BLaER1 (cell line): ENCODE measurements at regions not wholly inside any gene's neighbourhood (a gene's known extent, or its start where the extent isn't known, plus 50 kb on each side); places are given as distances from the start of the nearest gene placed in this dataset.
A peak's percentile ranks its signal among the peaks of the same experiment; 100 is the strongest.

Experiments used
- H3K27ac ChIP-seq: shearing (Covaris generic); formaldehyde crosslinking; 2 replicates; pipeline ENCODE4 v1.8.1; 2022
- H3K27me3 ChIP-seq: shearing (Covaris generic); formaldehyde crosslinking; 2 replicates; pipeline ENCODE4 v1.8.1; 2022
- H3K36me3 ChIP-seq: shearing (Covaris generic); formaldehyde crosslinking; 2 replicates; pipeline ENCODE4 v1.8.1; 2022
- H3K4me1 ChIP-seq: shearing (Covaris generic); formaldehyde crosslinking; 2 replicates; pipeline ENCODE4 v1.8.1; 2022
- H3K4me2 ChIP-seq: shearing (Covaris generic); formaldehyde crosslinking; 2 replicates; pipeline ENCODE4 v1.8.1; 2022
- H3K4me3 ChIP-seq: shearing (Covaris generic); formaldehyde crosslinking; 2 replicates; pipeline ENCODE4 v1.8.1; 2022
- H3K9ac ChIP-seq: shearing (Covaris generic); formaldehyde crosslinking; 2 replicates; pipeline ENCODE4 v1.8.1; 2022
- H3K9me3 ChIP-seq: shearing (Covaris generic); formaldehyde crosslinking; 2 replicates; pipeline ENCODE4 v1.8.1; 2022
- H4K20me1 ChIP-seq: shearing (Covaris generic); formaldehyde crosslinking; 2 replicates; pipeline ENCODE4 v1.8.1; 2022
- Cebpa-rat ChIP-seq: shearing (Covaris generic); IDR thresholded peaks from 2 replicates; pipeline ENCODE4 v1.8.1; 2022

- Histone ChIP-seq H3K4me2 (peak overlapping the region; percentile 75), H3K36me3 (no peaks in the 10 kb centered on the region), H3K9ac (no peak overlapping the region), H3K27ac (peak overlapping the region; percentile 54), H4K20me1 (no peaks in the 10 kb centered on the region), H3K9me3 (peaks cover 28% of the 10 kb centered on the region), H3K27me3 (no peaks in the 10 kb centered on the region), H3K4me1 (peaks cover 25% of the 10 kb centered on the region), H3K4me3 (no peak overlapping the region)
- no peak for TF ChIP-seq Cebpa-rat
These were observed 466.7 kb downstream of the TYW1 start for GRCh38 chr7:67463316-67463715.

GRCh38 chr7:67463983-67464382 is 467.4 kb downstream of the TYW1 start:
- H3K4me3 ChIP-seq: no peak overlapping the region
- H3K27me3 ChIP-seq: no peaks in the 10 kb centered on the region
- peaks cover 32% of the 10 kb centered on the region for H3K9me3 ChIP-seq
- H4K20me1 ChIP-seq: no peaks in the 10 kb centered on the region
- H3K4me2 ChIP-seq: peak overlapping the region; percentile 75
- no peaks in the 10 kb centered on the region for H3K36me3 ChIP-seq
- peak overlapping the region; percentile 54; the same call in 1 of the 2 replicates for H3K27ac ChIP-seq
- H3K4me1 ChIP-seq: peaks cover 25% of the 10 kb centered on the region
- no peak for TF ChIP-seq Cebpa-rat
- H3K9ac ChIP-seq: no peak overlapping the region

GRCh38 chr7:67466109-67466508 is 469.5 kb downstream of the TYW1 start:
- Histone ChIP-seq H4K20me1 (no peaks in the 10 kb centered on the region), H3K9me3 (peaks cover 32% of the 10 kb centered on the region), H3K4me2 (no peak overlapping the region), H3K27me3 (no peaks in the 10 kb centered on the region), H3K4me1 (peaks cover 25% of the 10 kb centered on the region), H3K4me3 (no peak overlapping the region), H3K9ac (no peak overlapping the region), H3K36me3 (no peaks in the 10 kb centered on the region), H3K27ac (no peak overlapping the region)
- TF ChIP-seq Cebpa-rat: no peak

- H4K20me1 ChIP-seq: no peaks in the 10 kb centered on the region
- no peaks in the 10 kb centered on the region for H3K36me3 ChIP-seq
- H3K4me1 ChIP-seq: no peaks in the 10 kb centered on the region
- TF ChIP-seq Cebpa-rat: no peak
- no peak overlapping the region for H3K9ac ChIP-seq
- H3K4me3 ChIP-seq: no peak overlapping the region
- no peak overlapping the region for H3K4me2 ChIP-seq
- H3K27me3 ChIP-seq: no peaks in the 10 kb centered on the region
- H3K27ac ChIP-seq: no peak overlapping the region
- H3K9me3 ChIP-seq: peaks cover 24% of the 10 kb centered on the region
These were observed 473.7 kb downstream of the TYW1 start for GRCh38 chr7:67470256-67470751.

- Histone ChIP-seq H3K9me3 (0 out of 2 replicates have a peak, but pooled peaks cover 3% of the 10 kb centered on the region), H3K27ac (no peak overlapping the region), H3K9ac (no peak overlapping the region), H3K4me3 (no peak overlapping the region), H4K20me1 (no peaks in the 10 kb centered on the region), H3K36me3 (no peaks in the 10 kb centered on the region), H3K27me3 (no peaks in the 10 kb centered on the region), H3K4me2 (no peak overlapping the region), H3K4me1 (no peaks in the 10 kb centered on the region)
- no peak for TF ChIP-seq Cebpa-rat
These were observed 478.7 kb downstream of the TYW1 start for GRCh38 chr7:67475293-67475692.

GRCh38 chr7:67478066-67478465 is 481.4 kb downstream of the TYW1 start:
- H3K9ac ChIP-seq: no peak overlapping the region
- H3K4me2 ChIP-seq: no peak overlapping the region
- H3K36me3 ChIP-seq: no peaks in the 10 kb centered on the region
- H3K9me3 ChIP-seq: no peaks in the 10 kb centered on the region
- H3K4me1 ChIP-seq: no peaks in the 10 kb centered on the region
- H3K27me3 ChIP-seq: no peaks in the 10 kb centered on the region
- no peaks in the 10 kb centered on the region for H4K20me1 ChIP-seq
- TF ChIP-seq Cebpa-rat: no peak
- H3K4me3 ChIP-seq: no peak overlapping the region
- no peak overlapping the region for H3K27ac ChIP-seq

GRCh38 chr7:67484244-67484751 is 487.7 kb downstream of the TYW1 start:
- no peak overlapping the region for H3K9ac ChIP-seq
- H3K4me1 ChIP-seq: peaks cover 10% of the 10 kb centered on the region
- no peaks in the 10 kb centered on the region for H4K20me1 ChIP-seq
- H3K9me3 ChIP-seq: no peaks in the 10 kb centered on the region
- H3K4me2 ChIP-seq: peak overlapping the region; percentile 65
- H3K36me3 ChIP-seq: no peaks in the 10 kb centered on the region
- no peak overlapping the region for H3K27ac ChIP-seq
- no peak for TF ChIP-seq Cebpa-rat
- H3K27me3 ChIP-seq: no peaks in the 10 kb centered on the region
- H3K4me3 ChIP-seq: peak overlapping the region; percentile 38

GRCh38 chr7:67486401-67486800 is 489.8 kb downstream of the TYW1 start:
- no peak for TF ChIP-seq Cebpa-rat
- no peaks in the 10 kb centered on the region for H3K27me3 ChIP-seq
- 0 out of 2 replicates have a peak, but pooled peaks cover 1% of the 10 kb centered on the region for H3K9me3 ChIP-seq
- H3K27ac ChIP-seq: no peak overlapping the region
- no peak overlapping the region for H3K4me2 ChIP-seq
- H3K4me3 ChIP-seq: no peak overlapping the region
- H3K4me1 ChIP-seq: peaks cover 10% of the 10 kb centered on the region
- no peaks in the 10 kb centered on the region for H3K36me3 ChIP-seq
- H4K20me1 ChIP-seq: no peaks in the 10 kb centered on the region
- H3K9ac ChIP-seq: no peak overlapping the region

GRCh38 chr7:67487316-67487715 is 490.7 kb downstream of the TYW1 start:
- TF ChIP-seq Cebpa-rat: no peak
- H3K27ac ChIP-seq: no peak overlapping the region
- H3K4me2 ChIP-seq: no peak overlapping the region
- no peak overlapping the region for H3K4me3 ChIP-seq
- H3K9ac ChIP-seq: no peak overlapping the region
- no peaks in the 10 kb centered on the region for H4K20me1 ChIP-seq
- no peaks in the 10 kb centered on the region for H3K27me3 ChIP-seq
- H3K4me1 ChIP-seq: peaks cover 10% of the 10 kb centered on the region
- no peaks in the 10 kb centered on the region for H3K36me3 ChIP-seq
- H3K9me3 ChIP-seq: 0 out of 2 replicates have a peak, but pooled peaks cover 7% of the 10 kb centered on the region

- Histone ChIP-seq H3K4me2 (no peak overlapping the region), H3K9ac (no peak overlapping the region), H4K20me1 (no peaks in the 10 kb centered on the region), H3K9me3 (0 out of 2 replicates have a peak, but pooled peaks cover 7% of the 10 kb centered on the region), H3K27me3 (no peaks in the 10 kb centered on the region), H3K36me3 (no peaks in the 10 kb centered on the region), H3K27ac (no peak overlapping the region), H3K4me1 (peaks cover under 1% of the 10 kb centered on the region; the same call in 1 of the 2 replicates), H3K4me3 (no peak overlapping the region)
- TF ChIP-seq Cebpa-rat: no peak
These were observed 493.2 kb downstream of the TYW1 start for GRCh38 chr7:67489881-67490280.

- no peaks in the 10 kb centered on the region for H4K20me1 ChIP-seq
- H3K4me2 ChIP-seq: no peak overlapping the region
- H3K9me3 ChIP-seq: peaks cover 14% of the 10 kb centered on the region; the same call in 1 of the 2 replicates
- no peaks in the 10 kb centered on the region for H3K36me3 ChIP-seq
- no peak overlapping the region for H3K4me3 ChIP-seq
- H3K9ac ChIP-seq: no peak overlapping the region
- no peak overlapping the region for H3K27ac ChIP-seq
- no peak for TF ChIP-seq Cebpa-rat
- no peaks in the 10 kb centered on the region for H3K4me1 ChIP-seq
- H3K27me3 ChIP-seq: no peaks in the 10 kb centered on the region
These were observed 496.7 kb downstream of the TYW1 start for GRCh38 chr7:67493366-67493765.
